Activated gamma-delta T cell treated with Interleukin-2 at 50 U/mL for 16 hours (primary cell): ENCODE measurements at regions not wholly inside any gene's neighbourhood (a gene's known extent, or its start where the extent isn't known, plus 50 kb on each side); places are given as distances from the start of the nearest gene placed in this dataset.

Experiments
- DNase-seq: peaks from one replicate; pipeline ENCODE4 v3.0.0-alpha.2; 2020

DNA sequence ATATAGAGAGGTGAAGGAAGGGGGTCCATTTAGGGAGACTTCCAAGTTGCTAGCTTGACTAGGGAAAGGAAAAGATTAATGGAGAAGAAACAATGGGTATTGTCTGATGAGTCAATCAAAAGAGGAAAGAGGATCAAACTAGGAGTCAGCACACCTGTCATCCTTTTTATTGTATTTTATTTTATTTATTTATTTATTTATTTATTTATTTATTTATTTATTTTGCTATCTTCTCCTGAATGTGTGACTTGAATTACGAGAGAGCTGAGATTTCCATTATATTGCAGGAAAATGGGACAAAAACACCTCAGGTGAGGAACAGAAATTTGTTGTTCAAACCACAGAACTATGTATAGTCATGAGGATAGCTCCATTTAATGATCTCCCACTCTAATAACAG, 58.9 kb downstream of the NUDT11 start:
- no peak for DNase-seq

DNA sequence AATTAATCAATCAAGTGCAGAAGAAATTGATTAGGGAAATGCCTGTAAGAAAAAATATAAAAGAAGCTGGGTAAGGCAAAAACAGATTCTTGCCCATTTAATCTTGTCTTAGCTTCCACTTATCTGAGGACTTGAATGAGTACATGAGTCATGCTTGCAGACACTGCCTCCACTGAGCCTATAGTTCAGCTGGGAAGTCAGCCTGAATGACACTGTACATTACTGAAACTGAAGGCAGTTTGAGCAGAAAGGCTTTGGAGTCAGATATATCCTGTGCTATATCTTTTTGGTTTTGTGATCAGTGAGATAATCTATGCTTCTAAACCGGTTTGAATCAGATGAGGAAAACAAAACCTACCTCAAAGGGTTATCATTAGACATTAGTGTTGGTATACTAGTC, 61.3 kb downstream of the NUDT11 start:
- no peak for DNase-seq

GRCh38 chrX:51421972-51422597, 74.3 kb downstream of the NUDT11 start:
- no peak for DNase-seq

DNA sequence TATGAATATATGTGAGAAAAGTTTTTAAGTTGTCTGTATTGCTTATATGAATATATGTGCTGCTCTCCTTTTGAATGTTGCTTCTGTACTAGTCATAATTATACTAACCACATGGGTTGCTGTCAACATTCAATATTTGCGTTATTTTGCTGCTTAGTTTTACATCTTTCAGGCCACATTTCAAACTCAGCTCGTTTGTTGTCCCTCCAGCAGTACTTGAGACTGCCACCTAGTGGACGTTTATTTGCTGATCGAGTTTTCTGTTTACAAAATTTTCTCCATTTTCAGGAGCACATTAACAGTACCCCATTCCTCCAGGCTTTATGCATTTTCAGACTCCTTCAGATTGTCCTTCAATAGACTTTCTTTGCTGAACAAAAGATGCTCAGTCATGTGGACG, 75.8 kb downstream of the NUDT11 start:
- DNase-seq = peak; percentile 28

DNA sequence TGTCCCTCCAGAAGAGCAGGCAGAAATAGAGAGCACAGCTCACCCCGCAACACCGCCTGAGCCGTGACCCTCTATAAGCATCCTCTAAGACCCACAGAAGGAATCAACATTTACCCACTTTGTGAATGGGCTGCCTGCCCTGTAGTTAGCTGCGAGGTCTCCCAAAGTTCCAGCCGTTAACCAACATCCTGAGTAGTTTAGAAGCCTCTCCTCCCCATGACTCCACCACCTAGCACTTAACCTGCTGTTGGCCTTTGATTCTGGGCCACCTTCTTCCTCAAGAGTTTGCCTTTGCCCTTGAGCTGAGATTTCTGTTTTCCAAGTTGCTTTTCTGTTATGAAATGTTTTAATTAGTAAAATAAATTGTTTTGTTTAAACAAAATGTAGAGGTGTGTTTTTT, 75.8 kb downstream of the NUDT10 start:
- DNase-seq = no peak

DNA sequence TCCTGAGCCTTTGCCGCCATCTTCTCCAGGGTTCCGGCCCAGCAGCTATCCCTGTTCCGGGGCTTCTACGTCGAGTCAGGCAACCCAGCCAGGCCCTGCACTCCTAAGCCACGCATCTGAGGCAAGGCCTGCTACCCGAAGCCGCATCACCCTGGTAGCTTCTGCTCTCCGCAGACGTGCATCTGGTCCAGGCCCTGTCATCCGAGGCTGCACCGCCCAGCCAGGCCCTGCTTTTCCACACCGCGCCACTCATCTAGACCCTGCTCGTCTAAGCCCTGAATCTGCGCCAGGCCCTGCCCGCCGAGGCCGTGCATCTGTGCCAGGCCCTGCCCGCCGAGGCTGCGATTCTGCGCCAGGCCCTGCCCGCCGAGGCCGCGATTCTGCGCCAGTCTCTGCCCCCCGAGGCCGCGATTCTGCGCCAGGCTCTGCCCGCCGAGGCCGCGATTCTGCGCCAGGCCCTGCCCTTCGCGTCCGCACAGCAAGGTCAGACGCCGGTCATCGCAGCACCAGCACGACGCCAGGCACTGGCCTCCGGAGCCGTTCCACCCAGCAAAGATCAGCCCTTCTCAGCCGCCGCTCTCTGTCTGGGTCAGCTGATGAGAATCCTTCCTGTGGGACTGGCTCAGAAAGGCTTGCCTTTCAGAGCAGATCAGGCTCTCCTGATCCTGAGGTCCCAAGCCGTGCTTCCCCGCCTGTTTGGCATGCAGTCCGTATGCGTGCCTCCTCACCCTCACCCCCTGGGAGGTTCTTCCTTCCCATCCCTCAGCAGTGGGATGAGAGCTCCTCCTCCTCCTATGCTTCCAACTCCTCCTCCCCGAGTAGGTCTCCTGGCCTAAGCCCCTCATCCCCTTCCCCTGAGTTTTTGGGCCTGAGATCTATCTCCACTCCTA, 75.1 kb downstream of the NUDT10 start:
- DNase-seq = no peak

DNA sequence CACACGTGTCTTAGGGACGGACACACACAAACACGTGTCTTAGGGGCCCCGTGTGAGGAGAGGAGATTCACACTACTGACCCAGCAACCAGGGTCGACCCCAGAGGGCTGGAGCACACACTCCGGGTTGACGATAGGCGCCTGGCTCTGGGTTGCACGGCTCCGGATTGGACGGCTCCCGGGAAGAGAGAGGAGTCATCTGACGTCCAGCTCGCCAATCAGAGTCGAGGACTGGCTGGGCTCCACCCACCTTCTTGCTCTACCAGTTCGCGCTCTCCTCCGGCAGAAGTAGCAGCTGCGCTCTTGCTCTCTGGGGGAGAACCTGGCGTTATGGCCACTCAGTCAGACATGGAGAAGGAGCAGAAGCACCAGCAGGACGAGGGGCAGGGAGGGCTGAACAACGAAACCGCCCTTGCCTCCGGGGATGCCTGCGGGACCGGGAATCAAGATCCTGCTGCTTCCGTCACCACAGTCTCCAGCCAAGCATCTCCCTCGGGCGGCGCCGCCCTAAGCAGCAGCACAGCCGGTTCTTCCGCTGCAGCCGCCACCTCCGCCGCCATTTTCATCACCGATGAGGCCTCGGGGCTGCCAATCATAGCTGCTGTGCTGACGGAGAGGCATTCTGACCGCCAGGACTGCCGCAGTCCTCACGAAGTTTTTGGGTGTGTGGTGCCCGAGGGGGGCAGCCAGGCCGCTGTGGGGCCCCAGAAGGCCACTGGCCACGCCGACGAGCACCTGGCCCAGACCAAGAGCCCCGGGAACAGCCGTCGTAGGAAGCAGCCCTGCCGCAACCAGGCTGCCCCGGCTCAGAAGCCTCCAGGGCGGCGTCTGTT, 74.3 kb downstream of the NUDT10 start:
- DNase-seq = no peak

DNA sequence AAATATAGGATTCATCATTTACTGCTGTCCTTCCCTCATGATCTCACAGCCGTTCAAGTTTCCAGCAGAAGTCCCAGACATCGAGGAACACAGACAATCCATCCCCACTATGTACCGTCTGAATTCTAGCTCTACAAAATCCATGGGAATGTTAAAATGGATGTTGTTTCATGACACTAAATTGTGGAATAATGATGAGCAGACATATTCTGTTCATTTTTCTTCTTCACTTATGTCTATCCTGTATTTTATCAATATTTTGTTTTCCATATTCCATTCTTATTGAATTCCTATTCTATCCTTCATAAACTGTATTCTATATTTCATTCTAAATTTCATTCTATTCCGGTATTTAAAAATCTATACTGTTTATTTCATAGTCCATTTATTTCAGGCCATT, 71.8 kb downstream of the NUDT10 start:
- DNase-seq = no peak

DNA sequence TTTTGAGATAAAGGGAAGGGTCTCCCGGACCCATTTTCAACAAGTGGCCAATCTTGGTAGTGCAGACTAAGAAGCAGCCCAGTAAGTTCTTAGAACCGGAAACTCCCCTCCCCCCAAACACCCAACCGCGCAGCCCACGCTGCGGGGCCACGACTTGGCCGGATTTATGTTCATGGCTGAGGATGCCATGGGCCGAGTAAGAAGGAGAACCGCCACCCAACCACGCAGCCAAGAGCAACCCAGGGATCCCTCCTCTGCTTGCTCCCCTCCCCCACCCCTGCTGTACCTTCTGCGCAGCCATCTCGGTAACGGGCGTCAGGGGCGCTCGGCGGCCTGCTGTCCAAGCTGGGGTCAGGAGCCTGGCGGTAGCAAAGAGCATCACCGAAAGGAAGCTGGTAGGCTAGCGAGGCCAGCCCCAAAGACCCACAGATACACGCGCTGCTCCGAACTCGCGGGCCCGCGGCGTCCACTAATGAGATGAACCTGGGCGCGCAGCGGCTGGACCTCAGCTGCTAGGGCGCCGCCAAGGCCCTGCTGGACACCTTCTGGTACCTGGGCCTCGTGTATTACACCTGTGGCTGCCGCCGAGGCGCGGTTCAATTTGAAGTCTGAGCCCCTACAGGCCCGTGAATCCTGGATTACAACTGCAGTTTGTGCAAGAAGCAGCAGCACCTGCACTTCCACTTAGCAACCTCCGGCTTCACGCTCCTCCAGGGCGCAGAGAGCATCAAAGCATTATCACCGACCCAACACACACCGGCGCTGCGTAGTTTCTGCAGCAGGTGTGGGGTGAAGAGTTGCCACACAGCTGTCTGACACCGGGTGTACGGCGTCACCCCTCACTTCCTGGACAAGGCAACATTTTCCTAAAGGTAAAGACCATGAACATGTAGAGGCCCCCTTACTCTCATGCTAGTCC, 63.4 kb downstream of the NUDT10 start:
- DNase-seq = peak; percentile 41

DNA sequence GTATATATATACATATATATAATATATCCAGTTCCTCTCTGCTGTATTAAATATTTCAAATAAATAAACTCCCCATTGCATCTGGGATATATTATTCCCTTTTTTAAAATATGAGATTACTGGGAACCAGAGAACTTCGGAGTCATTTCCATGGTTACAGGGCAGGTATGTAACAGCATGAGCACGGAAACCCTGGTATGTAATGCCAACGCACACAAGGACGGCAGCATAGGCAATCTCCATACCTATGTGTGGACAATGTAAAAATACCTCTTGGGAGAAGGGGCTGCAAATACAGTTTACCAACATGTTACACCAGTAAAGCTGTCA, 62.8 kb downstream of the NUDT10 start:
- no peak for DNase-seq
